Activated CD8-positive, alpha-beta memory T cell treated with anti-CD3 and anti-CD28 coated beads for 48 hours (primary cell): ENCODE measurements at regions not wholly inside any gene's neighbourhood (a gene's known extent, or its start where the extent isn't known, plus 50 kb on each side); places are given as distances from the start of the nearest gene placed in this dataset.

Experiments used
- DNase-seq, 3 experiments: peaks; one replicate each; pipeline ENCODE4 v3.0.0-alpha.2; 2020; ENCODE audit warnings: low read depth in 2 of 3, low spot score in 2 of 3

GRCh38 chr11:119523539-119524157 is 100.7 kb upstream of the THY1 start:
- DNase-seq = no peak

GRCh38 chr11:119522609-119523008 is 99.6 kb upstream of the THY1 start:
- DNase-seq = no peak

- DNase-seq = no peak
These were observed 98.6 kb upstream of the THY1 start for GRCh38 chr11:119521551-119521950.

GRCh38 chr11:119520966-119521365 is 98.0 kb upstream of the THY1 start:
- DNase-seq = no peak

- DNase-seq = no peak
These were observed 97.4 kb upstream of the THY1 start for GRCh38 chr11:119520400-119520799.

DNA sequence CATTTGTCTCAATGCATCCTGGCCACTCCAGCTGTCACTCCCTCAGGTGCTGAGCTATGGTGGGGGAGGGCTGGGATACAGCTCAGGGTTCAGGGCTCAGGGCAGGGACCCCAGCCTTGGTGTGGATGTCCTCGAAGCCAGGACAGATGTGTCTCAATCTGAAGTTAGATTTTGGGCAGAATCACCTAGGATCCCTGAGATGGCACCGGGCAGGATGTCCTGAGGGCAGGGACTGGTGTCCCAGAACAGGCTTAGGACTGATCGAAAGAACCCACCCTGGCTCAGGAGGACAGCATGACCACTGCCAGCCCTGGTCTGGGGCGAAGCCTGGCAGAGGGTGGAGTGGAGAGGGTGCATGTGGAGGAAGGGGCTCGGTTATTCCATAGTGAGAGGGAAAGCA is 96.8 kb upstream of the THY1 start:
- no peak for DNase-seq

- DNase-seq = no peak
These were observed 96.1 kb upstream of the THY1 start for GRCh38 chr11:119518746-119519730.

DNA sequence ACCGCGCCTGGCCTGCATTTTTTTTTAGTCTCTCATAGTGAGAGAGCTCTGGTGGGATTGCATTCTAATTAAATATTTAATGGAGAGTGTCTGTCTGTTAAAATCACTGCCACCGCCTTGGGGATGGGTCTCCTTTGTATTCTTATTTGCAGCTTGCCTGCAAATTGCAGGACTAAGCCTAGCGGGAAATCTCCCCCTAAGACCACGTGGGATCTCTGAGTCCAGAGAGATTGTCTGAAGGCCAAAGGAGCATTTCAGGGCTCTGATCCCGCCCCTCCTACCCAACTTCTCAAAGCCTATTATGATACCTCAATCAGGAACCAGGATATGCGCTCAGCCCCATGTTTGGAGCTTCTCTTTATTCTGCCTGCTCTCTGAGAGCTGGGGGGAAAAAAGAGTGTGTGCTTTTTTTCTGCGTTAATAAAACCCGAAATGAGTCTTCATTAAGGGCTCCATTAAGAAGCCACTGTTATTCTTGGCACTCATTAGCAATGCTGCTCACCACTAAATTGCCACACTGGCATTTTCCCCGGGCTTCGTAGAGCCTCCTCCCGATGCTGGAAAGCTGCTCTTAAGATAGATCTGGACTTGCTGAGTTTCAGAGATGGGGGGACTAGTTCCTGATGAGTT is 92.9 kb upstream of the THY1 start:
- DNase-seq = no peak

DNA sequence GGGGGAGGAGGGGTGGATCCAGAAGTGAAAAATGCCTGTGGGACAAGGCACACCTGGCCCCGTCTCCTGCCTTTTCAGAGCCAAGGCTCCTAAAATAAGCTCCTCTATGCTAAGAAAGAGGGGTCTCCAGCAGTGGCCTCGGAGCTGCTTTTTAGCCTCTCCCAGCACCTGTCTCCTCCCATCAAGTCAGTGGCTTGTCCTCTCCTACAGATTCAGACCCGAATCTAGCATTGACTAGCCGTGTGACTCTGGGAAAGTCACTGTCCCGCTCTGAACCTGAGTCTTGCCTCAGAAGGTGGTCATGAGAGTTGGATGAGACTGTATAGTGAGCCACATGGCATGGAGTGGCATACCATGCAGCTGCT is 90.8 kb upstream of the THY1 start:
- no peak for DNase-seq

GRCh38 chr11:119513131-119513805 is 90.3 kb upstream of the THY1 start:
- no peak for DNase-seq

- DNase-seq = no peak
These were observed 89.4 kb upstream of the THY1 start for GRCh38 chr11:119512369-119512768.

DNA sequence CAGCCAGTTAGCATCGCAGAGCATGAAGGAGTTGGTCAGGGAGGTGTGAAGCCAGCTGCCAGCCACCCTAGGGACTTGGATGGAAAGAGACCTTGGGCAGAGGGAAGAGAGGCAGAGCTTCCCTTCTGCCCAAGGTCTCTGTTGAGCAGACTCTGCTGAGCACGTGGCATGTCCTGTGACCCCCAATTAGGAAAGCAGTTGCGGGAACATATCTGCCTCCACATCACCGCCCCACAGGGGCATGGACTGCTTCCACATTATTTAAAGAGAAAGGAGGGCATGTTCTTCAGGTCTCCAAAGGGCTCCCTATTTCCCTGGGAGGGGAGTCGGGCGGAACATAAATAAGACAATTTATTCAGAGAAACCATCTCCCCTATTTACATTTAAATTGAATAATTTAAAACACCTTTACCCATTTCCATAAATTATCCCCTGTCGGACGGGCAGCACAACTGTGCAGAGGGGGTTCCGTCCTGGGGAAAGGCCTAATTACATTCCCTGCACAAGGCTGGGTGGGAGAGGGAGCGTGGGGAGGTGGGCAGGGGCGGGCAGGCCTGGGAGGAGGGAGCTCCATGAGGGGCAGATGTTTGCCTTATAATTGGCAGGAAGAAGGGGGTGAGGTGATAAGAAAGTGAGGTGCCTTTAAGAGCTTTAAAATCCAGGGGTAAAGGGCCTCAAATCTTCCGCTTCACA is 88.8 kb upstream of the THY1 start:
- no peak for DNase-seq

GRCh38 chr11:119509969-119510401 is 87.0 kb upstream of the THY1 start:
- peak in 1 of 3 experiments; percentile 15 for DNase-seq

- no peak for DNase-seq
These were observed 86.4 kb upstream of the THY1 start for GRCh38 chr11:119509282-119509841.

DNA sequence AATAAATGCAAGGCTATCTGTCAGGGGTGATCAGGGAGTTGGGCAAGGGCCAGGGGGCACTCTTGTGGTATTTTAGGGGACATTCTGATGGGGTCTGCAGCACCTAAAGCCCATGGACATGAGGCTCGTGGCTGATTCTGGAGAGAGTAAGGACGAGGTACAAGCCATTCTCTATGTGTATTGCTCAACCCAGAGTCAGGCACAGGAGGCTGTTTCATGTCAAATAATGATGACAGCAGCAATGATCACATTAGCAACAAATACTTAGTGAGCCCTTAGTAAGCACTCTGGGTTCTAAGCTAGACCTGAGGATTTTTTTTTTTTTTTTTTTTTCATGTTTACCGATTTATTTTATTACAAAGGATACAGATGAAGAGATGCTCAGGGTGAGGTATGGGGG is 83.5 kb upstream of the THY1 start:
- no peak for DNase-seq

DNA sequence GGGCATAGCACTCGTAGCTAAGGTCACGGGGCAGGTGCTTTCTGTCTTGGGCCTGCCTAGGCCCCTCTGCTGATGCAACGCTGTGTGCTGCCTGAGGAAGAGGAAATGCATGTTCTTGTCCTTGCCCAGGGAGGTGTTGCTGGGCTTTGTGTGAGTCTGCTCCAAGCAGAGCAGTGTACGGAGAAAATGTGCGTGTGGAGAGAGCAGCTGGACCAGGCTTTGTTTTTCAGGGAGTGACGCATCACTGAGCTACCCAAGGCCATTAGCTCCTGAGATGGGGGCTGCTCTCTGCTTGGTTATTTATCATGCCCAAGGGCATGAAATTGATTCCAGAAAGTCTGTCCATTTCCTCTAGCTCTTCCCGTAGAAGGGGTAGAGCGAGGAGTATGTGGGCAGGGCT is 82.9 kb upstream of the THY1 start:
- no peak for DNase-seq

DNA sequence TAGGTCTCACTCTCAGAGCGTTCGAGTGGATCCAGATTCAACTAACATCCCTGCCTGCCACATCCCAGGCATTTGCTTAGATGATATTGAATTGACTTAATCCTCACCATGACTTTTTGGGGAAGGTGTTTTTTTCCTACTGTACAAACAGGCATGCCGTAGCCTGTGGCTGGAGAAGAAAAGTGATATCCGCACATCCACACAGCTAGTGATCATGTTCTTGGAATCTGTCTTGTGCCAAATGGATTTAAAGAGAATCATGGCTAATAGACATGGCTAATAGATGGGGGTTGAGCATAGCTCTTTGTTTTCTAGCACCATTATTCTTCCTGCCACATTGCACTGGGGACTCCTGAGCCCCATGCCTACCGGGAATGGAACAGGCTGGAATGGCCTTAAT is 82.1 kb upstream of the THY1 start:
- no peak for DNase-seq

DNA sequence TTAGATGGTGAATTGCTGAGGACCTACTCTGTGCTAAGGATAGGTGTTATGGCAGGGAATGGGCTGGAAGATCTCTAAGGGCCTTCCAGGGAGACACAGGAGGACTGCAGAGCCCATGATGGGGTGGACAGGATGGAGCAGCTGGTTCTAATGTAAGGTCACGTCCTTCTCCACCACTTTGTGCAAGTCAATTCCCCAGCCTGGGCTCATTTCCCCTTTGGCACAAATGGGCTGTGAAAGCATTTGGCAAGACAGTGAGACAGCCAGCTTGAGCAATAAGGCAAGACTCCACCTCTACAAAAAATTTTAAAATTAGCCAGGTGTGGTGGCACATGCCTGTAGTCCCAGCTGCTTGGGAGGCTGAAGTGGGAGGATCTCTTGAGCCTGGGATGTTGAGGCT is 81.4 kb upstream of the THY1 start:
- no peak for DNase-seq

- DNase-seq = no peak
These were observed 78.9 kb upstream of the THY1 start for GRCh38 chr11:119501777-119502405.

GRCh38 chr11:119497717-119498116 is 74.7 kb upstream of the THY1 start:
- no peak for DNase-seq
